BE2C (cell line): ENCODE measurements at regions not wholly inside any gene's neighbourhood (a gene's known extent, or its start where the extent isn't known, plus 50 kb on each side); places are given as distances from the start of the nearest gene placed in this dataset.
"Not testable (repeated sequence)": the region's sequence is repeated elsewhere in the genome, so short reads cannot be mapped to it uniquely, and the experiment has no call there.

Experiments
- DNase-seq: peaks from one replicate; pipeline ENCODE4 v3.0.0-alpha.2; 2020
- H3K27me3 ChIP-seq: fragments of 250-450 bp; sonication (Bioruptor Pico); 2 replicates; pipeline ENCODE4 v1.5.1; 2020; ENCODE audit warnings: mild to moderate bottlenecking
- H3K36me3 ChIP-seq: fragments of 250-450 bp; sonication (Bioruptor Pico); 2 replicates; pipeline ENCODE4 v1.5.1; 2020; ENCODE audit warnings: mild to moderate bottlenecking
- H3K4me1 ChIP-seq: fragments of 250-450 bp; sonication (Bioruptor Pico); 2 replicates; pipeline ENCODE4 v1.5.1; 2020
- H3K4me3 ChIP-seq: 2 replicates; pipeline ENCODE4 v1.5.1; 2011; ENCODE audit warnings: low read depth, low read length
- H3K9me3 ChIP-seq: fragments of 250-450 bp; sonication (Bioruptor Pico); 2 replicates; pipeline ENCODE4 v1.5.1; 2020
- TF ChIP-seq, protein P1 (sequence below): IDR thresholded peaks from 2 replicates; pipeline ENCODE4 v1.5.1; 2012; ENCODE audit warnings: mild to moderate bottlenecking, low read depth, low read length

DNA sequence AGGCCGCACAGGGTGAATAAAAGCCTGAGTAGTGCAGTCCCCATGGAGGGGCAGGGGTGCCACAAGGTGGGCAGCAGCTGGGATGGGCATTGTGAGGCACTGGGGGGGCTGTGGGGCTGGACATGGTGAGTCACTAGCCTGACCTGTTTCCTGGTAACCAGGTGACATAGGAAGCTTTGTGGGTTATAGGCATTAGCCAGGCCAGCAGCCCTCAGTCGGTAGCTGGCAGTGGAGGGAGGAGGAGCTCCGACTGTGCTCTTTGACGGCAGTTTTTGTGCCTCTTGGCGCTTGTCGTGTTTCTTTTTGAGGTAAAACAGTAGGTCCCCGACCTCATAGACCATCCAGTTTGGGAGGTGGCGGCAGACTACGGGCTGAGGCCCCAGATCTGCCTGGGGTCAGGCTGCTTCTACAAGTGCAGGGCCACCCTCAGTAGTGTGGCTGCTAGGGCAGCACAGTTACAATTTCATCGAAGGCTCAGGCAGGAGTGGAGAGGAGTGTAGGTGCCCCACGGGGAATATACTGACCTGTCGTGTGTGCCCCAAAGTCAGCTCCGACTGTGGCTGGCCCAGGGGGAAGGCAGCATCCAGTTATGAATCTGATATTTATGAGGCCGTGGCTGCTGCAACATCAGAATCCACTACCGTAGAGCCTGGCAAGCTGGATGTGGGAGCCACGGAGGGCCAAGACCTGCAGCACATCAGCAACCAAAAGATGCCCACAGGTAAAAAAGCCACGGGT, 107.7 kb downstream of the CRYBB2 start:
- Histone ChIP-seq H3K36me3 (no peaks in the 10 kb centered on the region), H3K4me3 (no peak overlapping the region), H3K9me3 (no peaks in the 10 kb centered on the region), H3K4me1 (no peaks in the 10 kb centered on the region), H3K27me3 (no peaks in the 10 kb centered on the region)
- TF ChIP-seq, protein P1, sequence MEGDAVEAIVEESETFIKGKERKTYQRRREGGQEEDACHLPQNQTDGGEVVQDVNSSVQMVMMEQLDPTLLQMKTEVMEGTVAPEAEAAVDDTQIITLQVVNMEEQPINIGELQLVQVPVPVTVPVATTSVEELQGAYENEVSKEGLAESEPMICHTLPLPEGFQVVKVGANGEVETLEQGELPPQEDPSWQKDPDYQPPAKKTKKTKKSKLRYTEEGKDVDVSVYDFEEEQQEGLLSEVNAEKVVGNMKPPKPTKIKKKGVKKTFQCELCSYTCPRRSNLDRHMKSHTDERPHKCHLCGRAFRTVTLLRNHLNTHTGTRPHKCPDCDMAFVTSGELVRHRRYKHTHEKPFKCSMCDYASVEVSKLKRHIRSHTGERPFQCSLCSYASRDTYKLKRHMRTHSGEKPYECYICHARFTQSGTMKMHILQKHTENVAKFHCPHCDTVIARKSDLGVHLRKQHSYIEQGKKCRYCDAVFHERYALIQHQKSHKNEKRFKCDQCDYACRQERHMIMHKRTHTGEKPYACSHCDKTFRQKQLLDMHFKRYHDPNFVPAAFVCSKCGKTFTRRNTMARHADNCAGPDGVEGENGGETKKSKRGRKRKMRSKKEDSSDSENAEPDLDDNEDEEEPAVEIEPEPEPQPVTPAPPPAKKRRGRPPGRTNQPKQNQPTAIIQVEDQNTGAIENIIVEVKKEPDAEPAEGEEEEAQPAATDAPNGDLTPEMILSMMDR, result no peak
- no peak for DNase-seq

GRCh38 chr22:25331050-25331449, 111.6 kb downstream of the CRYBB2 start:
- Histone ChIP-seq H3K4me1 (no peaks in the 10 kb centered on the region), H3K27me3 (no peaks in the 10 kb centered on the region), H3K36me3 (no peaks in the 10 kb centered on the region; the same call in 1 of the 2 replicates), H3K9me3 (no peaks in the 10 kb centered on the region), H3K4me3 (no peak overlapping the region)
- TF ChIP-seq, protein P1, result no peak
- no peak for DNase-seq

- not testable (repeated sequence) for DNase-seq, H3K4me3 ChIP-seq, H3K4me1 ChIP-seq, H3K36me3 ChIP-seq, H3K27me3 ChIP-seq, H3K9me3 ChIP-seq
Observed at GRCh38 chr22:25331911-25332310, 112.5 kb downstream of the CRYBB2 start.

DNA sequence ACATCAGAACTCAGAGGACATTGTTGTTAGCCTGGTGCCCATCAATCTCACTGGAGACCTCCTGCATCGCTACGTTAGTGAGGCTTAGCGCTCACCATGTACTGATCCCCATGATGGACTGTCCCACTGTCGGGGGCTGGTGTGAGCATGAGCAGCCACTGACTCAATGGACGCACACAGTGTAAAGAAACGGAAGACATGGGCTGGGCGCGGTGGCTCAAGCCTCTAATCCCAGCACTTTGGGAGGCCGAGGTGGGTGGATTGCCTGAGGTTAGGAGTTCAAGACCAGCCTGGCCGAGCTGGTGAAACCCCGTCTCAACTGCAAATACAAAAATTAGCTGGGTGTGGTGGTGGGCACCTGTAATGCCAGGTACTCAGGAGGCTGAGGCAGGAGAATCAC, 112.9 kb downstream of the CRYBB2 start:
- Histone ChIP-seq H3K4me3 (no peak overlapping the region), H3K36me3 (no peaks in the 10 kb centered on the region; the same call in 1 of the 2 replicates), H3K4me1 (no peaks in the 10 kb centered on the region), H3K9me3 (no peaks in the 10 kb centered on the region), H3K27me3 (no peaks in the 10 kb centered on the region)
- TF ChIP-seq, protein P1, result no peak
- no peak for DNase-seq

DNA sequence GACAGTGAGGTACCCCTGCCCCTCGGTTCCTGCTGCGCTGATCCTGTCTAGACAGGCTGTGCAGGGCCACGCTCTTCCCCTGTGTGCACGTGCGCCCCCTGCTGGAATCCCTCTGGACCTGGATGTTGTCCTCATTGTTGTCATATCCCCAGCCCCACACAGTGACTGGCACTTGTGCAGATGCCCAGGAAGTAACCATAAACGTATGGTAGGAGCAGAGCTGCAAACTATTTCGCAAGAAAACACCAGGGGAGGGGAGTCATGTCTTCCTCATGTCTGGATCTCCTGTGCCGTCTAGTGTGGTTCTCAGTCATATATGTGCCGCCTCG, 114.7 kb downstream of the CRYBB2 start:
- Histone ChIP-seq H3K36me3 (no peaks in the 10 kb centered on the region; the same call in 1 of the 2 replicates), H3K9me3 (no peaks in the 10 kb centered on the region), H3K4me1 (no peaks in the 10 kb centered on the region), H3K27me3 (no peaks in the 10 kb centered on the region), H3K4me3 (no peak overlapping the region)
- DNase-seq, result peak; percentile 55
- TF ChIP-seq, protein P1, result peak; percentile 57

GRCh38 chr22:25334631-25335030, 115.2 kb downstream of the CRYBB2 start:
- DNase-seq, H3K4me3 ChIP-seq, H3K9me3 ChIP-seq, H3K36me3 ChIP-seq, H3K4me1 ChIP-seq, H3K27me3 ChIP-seq: not testable (repeated sequence)

DNA sequence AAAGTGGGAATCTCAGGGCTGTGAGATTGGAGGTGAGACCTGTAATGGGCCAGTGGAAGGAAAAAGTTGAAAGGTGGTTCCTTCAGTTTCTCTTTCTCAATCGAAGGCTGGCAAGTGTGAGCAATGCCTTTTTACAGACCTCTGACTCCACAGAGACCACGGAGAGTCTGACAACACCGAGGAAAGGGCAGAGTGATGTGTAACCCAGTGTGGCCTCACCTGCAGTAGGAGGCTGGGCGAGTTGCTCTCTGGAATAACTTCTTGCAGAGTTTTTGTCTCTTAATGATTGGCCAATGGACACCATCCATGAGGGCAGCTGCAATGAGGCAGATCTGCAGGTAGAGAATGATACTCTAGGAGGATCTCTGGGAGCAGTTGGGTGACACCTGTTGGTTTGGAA, 115.8 kb downstream of the CRYBB2 start:
- not testable (repeated sequence) for H3K36me3 ChIP-seq, DNase-seq, H3K4me3 ChIP-seq, H3K4me1 ChIP-seq, H3K9me3 ChIP-seq, H3K27me3 ChIP-seq

GRCh38 chr22:25340536-25340935, 121.1 kb downstream of the CRYBB2 start:
- not testable (repeated sequence) for H3K9me3 ChIP-seq, DNase-seq, H3K4me1 ChIP-seq, H3K36me3 ChIP-seq, H3K27me3 ChIP-seq, H3K4me3 ChIP-seq

DNA sequence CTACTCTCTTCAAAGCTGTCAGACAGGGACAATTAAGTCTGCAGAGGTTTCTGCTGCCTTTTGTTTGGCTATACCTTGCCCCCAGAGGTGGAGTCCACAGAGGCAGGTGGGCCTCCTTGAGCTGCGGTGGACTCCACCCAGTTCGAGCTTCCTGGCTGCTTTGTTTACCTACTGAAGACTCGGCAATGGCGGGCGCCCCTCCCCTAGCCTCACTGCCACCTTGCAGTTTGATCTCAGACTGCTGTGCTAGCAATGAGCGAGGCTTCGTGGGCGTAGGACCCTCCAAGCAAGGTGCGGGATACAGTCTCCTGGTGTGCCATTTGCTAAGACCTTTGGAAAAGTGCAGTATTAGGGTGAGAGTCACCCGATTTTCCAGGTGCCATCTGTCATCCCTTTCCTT, 124.9 kb downstream of the CRYBB2 start:
- not testable (repeated sequence) for H3K4me1 ChIP-seq, H3K9me3 ChIP-seq, DNase-seq, H3K27me3 ChIP-seq, H3K4me3 ChIP-seq
- peaks cover 37% of the 10 kb centered on the region for H3K36me3 ChIP-seq
